Sciatic nerve (tissue), 2 donors: ENCODE measurements at regions not wholly inside any gene's neighbourhood (a gene's known extent, or its start where the extent isn't known, plus 50 kb on each side); places are given as distances from the start of the nearest gene placed in this dataset.
"Not testable (repeated sequence)": the region's sequence is repeated elsewhere in the genome, so short reads cannot be mapped to it uniquely, and the experiment has no call there.

ENCODE experiments used
- ATAC-seq: fragments of 200-7000 bp; cut with Tn5 transposase; one replicate; pipeline ENCODE4 v1.9.1; 2020; ENCODE audit warnings: mild to moderate bottlenecking, moderate library complexity
- DNase-seq: peaks from one replicate; pipeline ENCODE4 v3.0.0-alpha.2; 2020; ENCODE audit warnings: low spot score
- intact Hi-C: fragments of 100-400 bp; cut with DNase I; formaldehyde crosslinking; loops from one replicate; pipeline ENCODE4 v1.14.2; 2022
- donor health status: DM: no; HTN: no; CAD: no.
- donor health status: DM: no; HTN: no; CAD: no.

DNA sequence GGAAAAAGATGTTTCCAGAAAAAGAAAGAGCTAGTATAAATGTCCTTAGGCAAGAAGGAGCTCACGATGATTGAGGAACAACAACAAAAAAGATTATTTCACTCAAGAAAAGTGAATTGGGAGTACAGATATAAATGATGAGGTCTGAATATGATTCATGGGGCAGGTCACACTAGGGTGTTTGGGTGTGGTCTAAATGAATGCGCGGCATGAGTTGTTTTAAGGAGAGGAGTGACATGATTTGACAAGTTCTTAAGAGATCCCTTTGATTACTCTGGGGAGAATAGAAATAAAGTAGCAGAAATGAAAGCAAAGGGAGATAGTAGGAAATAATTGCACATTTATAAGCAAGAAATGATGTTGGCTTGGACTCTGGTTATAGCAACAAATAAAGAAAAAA, 59.3 kb downstream of the NUTM2D start:
- DNase-seq, intact Hi-C loops, ATAC-seq: not testable (repeated sequence)

DNA sequence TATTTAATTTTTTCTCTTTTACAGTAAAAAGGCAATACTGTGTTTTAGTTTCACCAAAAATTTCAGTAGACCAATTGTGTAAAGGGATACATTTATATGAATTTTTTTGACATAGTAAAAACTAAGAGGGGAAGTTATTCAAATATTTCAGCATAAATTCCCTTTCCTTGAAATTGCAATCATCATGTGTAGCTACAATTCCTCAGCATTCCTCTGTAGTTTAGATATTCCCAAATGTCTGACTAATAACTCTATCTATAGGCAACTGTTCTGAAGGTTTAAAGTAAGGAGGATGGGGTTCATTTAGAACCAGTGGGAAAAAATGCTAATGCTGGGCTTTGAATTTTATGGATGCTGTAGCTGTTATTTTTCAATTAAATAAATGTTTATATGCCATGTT, 65.1 kb downstream of the NUTM2D start:
- intact Hi-C loops, DNase-seq, ATAC-seq: not testable (repeated sequence)

DNA sequence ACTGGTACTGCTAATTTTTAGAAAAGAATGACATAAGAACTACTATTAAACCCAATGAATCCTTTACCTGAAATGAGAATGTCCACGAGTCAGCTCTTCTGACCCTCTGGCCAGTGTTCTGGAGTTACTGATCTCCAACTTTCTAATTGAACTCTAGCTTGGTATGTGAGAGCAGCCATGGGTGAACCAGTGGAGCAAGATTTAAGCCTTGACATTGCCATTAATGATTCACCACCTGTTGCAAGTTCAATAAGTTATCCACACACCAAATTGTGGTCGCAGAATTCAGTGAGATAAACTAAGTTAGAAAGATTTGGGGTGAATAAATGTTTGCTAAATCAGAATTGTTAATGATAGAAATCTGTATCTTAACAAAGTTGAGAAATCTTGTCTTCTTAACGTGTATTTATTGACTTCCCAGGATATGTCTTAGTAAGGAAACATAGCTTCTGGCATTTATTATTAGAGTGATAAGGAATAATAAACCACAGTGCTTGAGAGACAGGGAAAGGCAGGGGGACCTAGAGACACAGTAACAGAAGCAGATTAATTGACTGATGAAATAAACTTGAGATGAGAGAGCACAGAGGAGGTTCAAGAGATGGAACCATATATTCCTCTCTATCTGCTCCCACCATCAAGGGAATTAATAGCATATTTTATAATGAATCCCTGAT, 67.3 kb downstream of the NUTM2D start:
- intact Hi-C loops, DNase-seq, ATAC-seq: not testable (repeated sequence)

DNA sequence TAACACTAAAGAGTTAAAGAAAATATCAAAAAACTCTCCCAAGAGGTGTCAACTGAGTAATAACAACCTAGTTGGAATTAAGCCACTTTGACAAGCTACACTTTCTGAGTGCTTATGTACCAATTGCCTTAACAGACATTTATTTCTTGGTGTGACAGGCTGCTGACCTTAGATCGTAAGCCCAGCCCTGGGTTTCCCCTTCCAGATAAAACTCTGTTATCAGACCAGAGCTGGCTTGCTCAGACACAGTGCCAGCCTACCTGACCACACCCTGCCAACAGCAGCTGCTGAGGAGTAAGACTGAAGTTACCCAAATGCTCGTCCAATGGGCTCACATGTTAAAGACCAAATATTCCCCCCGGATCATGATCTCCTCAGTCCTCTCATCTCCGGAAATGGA, 70.9 kb upstream of the MINPP1 start:
- intact Hi-C loops, ATAC-seq, DNase-seq: not testable (repeated sequence)

DNA sequence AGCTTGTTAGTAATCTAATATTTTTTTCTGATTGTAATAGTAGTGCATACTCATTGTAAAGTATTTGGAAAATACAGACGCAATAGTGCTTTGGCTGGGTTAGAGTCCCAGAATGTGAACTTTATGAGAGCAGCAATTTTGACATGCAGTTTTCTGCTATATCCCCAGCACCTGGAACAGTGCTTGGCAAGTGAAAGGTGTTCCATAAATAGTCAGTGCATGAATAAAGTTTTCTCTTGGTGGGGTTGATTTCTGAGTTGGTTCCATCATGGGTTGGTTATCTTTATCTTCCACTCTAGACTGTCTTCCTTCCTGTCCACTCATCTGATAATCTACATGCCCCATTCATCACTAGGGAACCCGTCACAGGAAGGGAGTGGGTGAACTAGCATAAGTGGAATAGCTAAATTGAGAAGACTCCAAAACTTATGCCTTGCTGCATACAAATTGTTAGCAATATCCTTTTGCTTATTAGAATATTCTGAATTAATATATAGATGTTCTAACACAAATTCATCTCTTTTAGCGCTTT, 69.3 kb upstream of the MINPP1 start:
- intact Hi-C loops, DNase-seq, ATAC-seq: not testable (repeated sequence)

DNA sequence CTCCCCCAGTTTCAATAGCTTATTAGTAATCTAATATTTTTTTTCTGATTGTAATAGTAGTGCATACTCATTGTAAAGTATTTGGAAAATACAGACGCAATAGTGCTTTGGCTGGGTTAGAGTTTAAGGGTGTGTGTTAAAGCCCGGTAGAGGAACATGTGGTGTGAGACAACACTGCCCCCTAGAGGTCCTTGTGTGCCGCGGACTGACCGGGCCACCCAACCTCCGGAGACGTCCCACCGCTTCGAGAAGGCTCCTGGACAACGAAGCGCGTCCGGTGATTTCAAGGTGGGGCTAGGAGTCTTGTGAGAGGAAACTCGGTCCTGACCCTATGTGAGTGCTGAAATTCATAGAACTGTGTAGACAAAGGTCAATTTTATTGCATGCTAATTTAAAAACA, 68.6 kb upstream of the MINPP1 start:
- intact Hi-C loops, DNase-seq: not testable (repeated sequence)

DNA sequence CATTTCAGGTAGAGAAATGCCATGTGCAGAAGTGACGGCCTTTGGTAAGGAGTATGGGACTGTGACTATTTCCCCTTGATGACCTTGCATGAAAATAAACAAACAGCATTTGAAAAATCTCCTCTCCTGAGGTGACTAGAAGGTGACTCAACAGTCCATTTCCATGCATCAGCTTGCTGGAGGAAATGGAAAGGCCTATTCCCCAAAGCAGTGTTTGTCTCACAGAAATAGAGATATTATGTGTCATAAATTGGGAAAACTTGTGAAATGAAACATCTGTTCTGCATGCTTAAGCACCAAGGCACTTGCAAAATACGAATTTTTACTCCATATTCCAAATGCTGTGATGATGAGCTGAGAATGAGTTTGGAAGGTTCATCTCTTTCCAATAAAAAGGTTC, 67.2 kb upstream of the MINPP1 start:
- DNase-seq, ATAC-seq, intact Hi-C loops: not testable (repeated sequence)

More for the DNA sequence above, 68.6 kb upstream of the MINPP1 start:
- ATAC-seq, result peak; percentile 96
